SU-DHL-6 (cell line): ENCODE measurements at regions not wholly inside any gene's neighbourhood (a gene's known extent, or its start where the extent isn't known, plus 50 kb on each side); places are given as distances from the start of the nearest gene placed in this dataset.

Experiments used
- H2AFZ ChIP-seq: fragments of 200-600 bp; sonication (generic); 2 replicates; pipeline ENCODE4 v1.6.1; 2014; ENCODE audit warnings: low read depth, mild to moderate bottlenecking, moderate library complexity, mixed read lengths, antibody characterized with exemption, low read length; ENCODE audit not compliant: severe bottlenecking
- H3F3A ChIP-seq: fragments of 200-600 bp; shearing (Covaris generic); 2 replicates; pipeline ENCODE4 v1.6.0; 2016; ENCODE audit warnings: antibody characterized with exemption, mild to moderate bottlenecking; ENCODE audit not compliant: insufficient read depth
- H3K27ac ChIP-seq: fragments of 200-600 bp; sonication (generic); 2 replicates; pipeline ENCODE4 v1.5.1; 2016; ENCODE audit warnings: low read depth, mild to moderate bottlenecking, low read length, moderate library complexity, mixed read lengths
- H3K27me3 ChIP-seq: fragments of 200-600 bp; sonication (generic), shearing (Covaris generic); 2 replicates; pipeline ENCODE4 v1.6.0; 2014; ENCODE audit warnings: mild to moderate bottlenecking, low read length
- H3K36me3 ChIP-seq: fragments of 200-600 bp; sonication (generic); 2 replicates; pipeline ENCODE4 v1.6.1; 2014; ENCODE audit warnings: mild to moderate bottlenecking, low read length, mixed read lengths
- H3K4me2 ChIP-seq: fragments of 300-600, 200-600 bp; shearing (Covaris generic), sonication (generic); 2 replicates; pipeline ENCODE4 v1.6.0; 2014; ENCODE audit warnings: low read length, low read depth, mild to moderate bottlenecking; ENCODE audit not compliant: poor library complexity, severe bottlenecking
- H3K4me3 ChIP-seq: fragments of 200-600 bp; sonication (generic); 2 replicates; pipeline ENCODE4 v1.5.1; 2014; ENCODE audit warnings: antibody characterized with exemption, low read length, mild to moderate bottlenecking, mixed read lengths; ENCODE audit not compliant: insufficient read depth, poor library complexity, severe bottlenecking
- H3K79me2 ChIP-seq: fragments of 200-600 bp; sonication (generic); 2 replicates; pipeline ENCODE4 v1.6.1; 2014; ENCODE audit warnings: mild to moderate bottlenecking, low read length, moderate library complexity; ENCODE audit not compliant: insufficient read depth
- H3K9ac ChIP-seq: fragments of 200-600 bp; sonication (generic); 2 replicates; pipeline ENCODE4 v1.7.0; 2014; ENCODE audit warnings: mild to moderate bottlenecking, low read length
- H3K9me2 ChIP-seq: fragments of 200-600 bp; sonication (generic); replicated peaks from 2 replicates; pipeline ENCODE4 v1.6.1; 2014; ENCODE audit warnings: low read length; ENCODE audit not compliant: insufficient read depth
- H3K9me3 ChIP-seq: fragments of 200-600 bp; sonication (generic); 2 replicates; pipeline ENCODE4 v1.6.1; 2014; ENCODE audit warnings: low read length, mixed read lengths; ENCODE audit not compliant: insufficient read depth
- H4K20me1 ChIP-seq: fragments of 200-600 bp; sonication (generic); 2 replicates; pipeline ENCODE4 v1.6.1; 2014; ENCODE audit warnings: low read depth, mild to moderate bottlenecking, antibody characterized with exemption, low read length, moderate library complexity, mixed read lengths
- CTCF ChIP-seq: fragments of 200-600 bp; sonication (generic); IDR thresholded peaks from one replicate; pipeline ENCODE4 v1.5.1; 2017; ENCODE audit warnings: antibody characterized with exemption, mild to moderate bottlenecking, low read length, moderate library complexity; ENCODE audit not compliant: insufficient read depth, poor library complexity, severe bottlenecking
- EZH2phosphoT487 ChIP-seq: fragments of 200-600 bp; sonication (generic), shearing (Covaris generic); conservative IDR thresholded peaks from 2 replicates; pipeline ENCODE4 v1.6.1; 2018; ENCODE audit warnings: mild to moderate bottlenecking, antibody characterized with exemption, low read length, moderate library complexity, mixed read lengths

DNA sequence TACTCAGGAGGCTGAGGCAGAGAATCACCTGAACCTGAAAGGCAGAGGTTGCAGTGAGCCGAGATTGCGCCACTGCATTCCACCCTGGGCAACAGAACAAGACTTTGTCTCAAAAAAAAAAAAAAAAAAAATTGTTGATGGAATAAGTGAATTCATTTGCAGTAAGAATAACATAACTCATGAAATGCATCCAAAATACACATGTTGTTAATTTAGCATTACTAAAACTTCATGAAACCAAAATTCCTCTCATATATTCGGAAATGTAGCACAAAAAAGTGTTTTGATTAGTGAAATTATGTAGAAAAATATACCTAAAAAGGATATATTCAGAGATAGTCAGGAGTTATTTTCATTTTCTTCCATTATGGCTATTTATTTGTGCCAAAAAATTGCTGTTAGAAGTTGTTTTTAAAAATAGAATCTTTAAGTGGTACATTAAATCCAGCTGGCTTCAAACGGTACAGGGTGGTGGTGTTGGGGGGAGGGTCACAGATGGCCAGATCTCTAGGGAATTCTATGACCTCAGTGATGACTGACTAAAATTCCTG is 78.2 kb upstream of the UGP2 start:
- H3K4me2 ChIP-seq: no peak overlapping the region
- H3K27ac ChIP-seq: no peak overlapping the region

DNA sequence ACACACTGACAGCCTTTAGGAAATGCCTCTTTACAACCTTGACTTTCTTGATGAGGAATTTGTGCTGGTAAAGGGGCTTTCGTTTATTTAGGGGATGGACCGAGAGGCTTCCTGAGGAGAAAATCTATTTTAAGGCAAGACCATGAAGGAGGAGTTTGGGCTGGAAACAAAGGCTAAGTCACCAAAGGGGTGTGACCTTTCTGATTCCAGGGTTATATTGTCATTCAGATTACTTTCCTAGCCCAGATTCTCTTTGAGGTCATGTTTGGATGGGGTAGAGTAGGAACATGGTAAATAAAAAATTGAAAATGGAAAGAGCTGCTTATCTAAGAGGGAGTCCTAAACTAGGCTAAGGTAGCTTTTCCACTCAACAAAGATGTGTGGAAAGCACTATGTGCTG is 77.1 kb upstream of the UGP2 start:
- Histone ChIP-seq H3F3A (no peaks in the 10 kb centered on the region), H3K4me2 (no peak overlapping the region), H3K27me3 (no peaks in the 10 kb centered on the region), H2AFZ (no peak overlapping the region), H3K9ac (no peak overlapping the region), H3K9me2 (no peaks in the 10 kb centered on the region), H3K4me3 (no peak overlapping the region), H3K27ac (no peak overlapping the region), H3K9me3 (peaks cover 12% of the 10 kb centered on the region; the same call in 1 of the 2 replicates), H3K79me2 (no peaks in the 10 kb centered on the region), H3K36me3 (0 out of 2 replicates have a peak, but pooled peaks cover 6% of the 10 kb centered on the region), H4K20me1 (no peaks in the 10 kb centered on the region)
- TF ChIP-seq EZH2phosphoT487: no peak
- TF ChIP-seq CTCF: no peak

More for the DNA sequence above, 78.2 kb upstream of the UGP2 start:
- no peaks in the 10 kb centered on the region for H3K9me2 ChIP-seq
- no peaks in the 10 kb centered on the region for H3F3A ChIP-seq
- H3K79me2 ChIP-seq: no peaks in the 10 kb centered on the region
- H4K20me1 ChIP-seq: no peaks in the 10 kb centered on the region
- 0 out of 2 replicates have a peak, but pooled peaks cover 6% of the 10 kb centered on the region for H3K36me3 ChIP-seq
- TF ChIP-seq CTCF (no peak), EZH2phosphoT487 (no peak)
- no peak overlapping the region for H3K9ac ChIP-seq
- no peaks in the 10 kb centered on the region for H3K27me3 ChIP-seq
- peaks cover 12% of the 10 kb centered on the region; the same call in 1 of the 2 replicates for H3K9me3 ChIP-seq
- H3K4me3 ChIP-seq: no peak overlapping the region
- no peak overlapping the region for H2AFZ ChIP-seq

- Histone ChIP-seq H3K79me2 (no peaks in the 10 kb centered on the region), H3K27me3 (no peaks in the 10 kb centered on the region), H3K9me3 (peaks cover 12% of the 10 kb centered on the region; the same call in 1 of the 2 replicates), H3F3A (no peaks in the 10 kb centered on the region), H3K9me2 (no peaks in the 10 kb centered on the region), H3K4me3 (no peak overlapping the region), H3K4me2 (no peak overlapping the region), H2AFZ (no peak overlapping the region), H3K36me3 (0 out of 2 replicates have a peak, but pooled peaks cover 6% of the 10 kb centered on the region), H4K20me1 (no peaks in the 10 kb centered on the region), H3K9ac (no peak overlapping the region), H3K27ac (no peak overlapping the region)
- no peak for TF ChIP-seq EZH2phosphoT487
- no peak for TF ChIP-seq CTCF
Observed at GRCh38 chr2:63765117-63765516, 76.6 kb upstream of the UGP2 start.
